ENCODE measurements at regions not wholly inside any gene's neighbourhood (a gene's known extent, or its start where the extent isn't known, plus 50 kb on each side); places are given as distances from the start of the nearest gene placed in this dataset.

- DNase-seq, result no peak
Measured at GRCh38 chr2:139925903-139926302, 1145.7 kb upstream of the NXPH2 start.

- DNase-seq, result no peak
Measured at GRCh38 chr2:139924070-139924469, 1143.9 kb upstream of the NXPH2 start.

DNA sequence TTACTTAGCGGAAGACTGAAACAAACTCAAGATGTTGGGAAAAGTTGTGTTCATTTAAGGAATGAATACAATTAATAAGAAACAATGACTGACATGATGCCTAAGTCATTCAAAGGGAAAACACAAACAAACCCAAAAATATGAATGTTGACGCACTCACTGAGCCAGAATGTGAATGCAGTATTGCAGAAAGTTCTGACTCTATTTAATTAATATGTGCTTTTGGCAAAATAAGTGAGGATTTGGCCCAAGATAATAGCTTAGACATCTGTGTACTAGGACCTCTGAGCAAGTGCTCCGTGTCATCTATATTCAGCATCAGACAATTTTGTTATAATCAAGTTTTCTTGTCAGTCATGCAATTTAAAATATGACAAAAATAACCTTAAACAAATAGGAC, 1138.8 kb upstream of the NXPH2 start:
- DNase-seq, result no peak

- DNase-seq, result no peak
Measured at GRCh38 chr2:139917690-139918384, 1137.6 kb upstream of the NXPH2 start.

GRCh38 chr2:139916822-139917221, 1136.6 kb upstream of the NXPH2 start:
- DNase-seq, result no peak

DNA sequence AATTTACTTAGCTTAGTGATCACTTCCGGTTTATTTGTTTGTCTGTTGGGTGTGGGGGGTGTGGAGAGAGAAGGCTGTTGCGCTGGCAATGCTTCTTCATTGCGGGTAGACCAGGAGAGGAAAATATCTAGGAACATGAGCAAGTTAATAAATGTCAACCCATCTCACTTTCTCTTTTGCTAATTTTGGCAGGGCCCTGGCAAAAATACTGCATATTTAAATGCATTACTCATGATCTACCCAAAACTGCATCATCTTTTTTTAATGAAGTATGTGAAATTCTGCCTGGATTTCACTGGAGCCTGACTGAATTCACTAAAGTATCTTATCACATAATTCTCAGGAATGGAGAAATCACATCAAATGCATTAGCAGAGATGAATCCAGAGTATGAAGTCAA, 1131.0 kb upstream of the NXPH2 start:
- no peak for DNase-seq

DNA sequence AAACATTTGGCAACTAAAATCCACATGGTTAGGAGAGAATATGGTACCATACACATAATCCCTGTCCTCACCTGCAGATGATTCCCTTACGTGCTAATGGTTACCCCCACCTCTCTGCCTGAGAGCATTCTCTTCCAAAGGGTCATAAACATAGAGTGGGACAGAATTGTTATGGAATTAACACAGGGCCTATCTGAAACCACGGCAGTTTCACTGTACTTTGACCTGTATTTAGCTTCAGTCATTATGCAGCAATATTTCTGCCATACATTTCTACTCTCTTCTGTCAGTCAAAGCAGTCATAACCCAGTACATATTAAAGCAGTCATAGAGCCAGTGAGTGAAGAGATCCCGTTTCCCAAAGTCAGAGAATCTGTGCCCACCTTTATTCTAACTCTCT, 1128.9 kb upstream of the NXPH2 start:
- DNase-seq, result no peak

GRCh38 chr2:139905624-139906023, 1125.4 kb upstream of the NXPH2 start:
- DNase-seq, result no peak

DNA sequence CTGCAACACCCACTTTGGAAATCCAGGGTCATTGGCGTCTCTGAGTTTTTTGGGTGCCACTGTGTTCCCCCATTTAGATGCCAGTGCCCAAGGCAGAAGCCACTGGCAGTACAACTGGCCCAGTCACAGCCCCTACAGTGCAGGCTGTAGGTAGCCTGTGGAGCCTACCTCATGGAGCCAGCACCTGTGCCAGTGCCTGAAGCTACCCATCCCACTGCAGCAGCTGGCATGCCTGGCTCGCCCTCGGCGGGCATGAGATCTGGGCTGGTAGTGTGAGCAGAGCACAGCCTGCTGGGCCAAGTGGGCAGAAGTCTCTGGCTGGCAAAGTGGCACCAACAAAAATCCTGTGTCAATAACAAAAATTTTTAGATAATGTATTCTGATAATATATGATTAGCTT, 1111.4 kb upstream of the NXPH2 start:
- no peak for DNase-seq

GRCh38 chr2:139885921-139886498, 1105.8 kb upstream of the NXPH2 start:
- DNase-seq, result no peak

- DNase-seq, result no peak
Measured at GRCh38 chr2:139876964-139877363, 1096.8 kb upstream of the NXPH2 start.

DNA sequence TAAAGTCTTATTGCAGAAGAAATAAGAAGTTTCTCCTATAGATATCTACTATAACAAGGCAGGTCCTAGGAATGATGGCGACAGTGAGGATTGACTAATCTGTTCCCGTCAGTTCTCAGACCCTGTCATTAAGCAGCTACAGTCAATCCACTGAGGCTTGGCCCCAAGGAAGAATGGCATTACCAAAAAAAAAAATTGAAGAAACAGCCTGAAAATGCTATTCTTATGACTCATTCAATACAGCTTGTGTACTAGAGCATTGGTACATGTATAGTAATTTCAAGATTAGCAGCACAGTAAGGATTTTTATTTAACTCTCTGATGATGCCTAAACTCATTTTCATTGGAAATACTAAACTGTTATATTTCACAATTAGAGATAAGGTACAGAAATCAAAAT, 1096.1 kb upstream of the NXPH2 start:
- no peak for DNase-seq

DNA sequence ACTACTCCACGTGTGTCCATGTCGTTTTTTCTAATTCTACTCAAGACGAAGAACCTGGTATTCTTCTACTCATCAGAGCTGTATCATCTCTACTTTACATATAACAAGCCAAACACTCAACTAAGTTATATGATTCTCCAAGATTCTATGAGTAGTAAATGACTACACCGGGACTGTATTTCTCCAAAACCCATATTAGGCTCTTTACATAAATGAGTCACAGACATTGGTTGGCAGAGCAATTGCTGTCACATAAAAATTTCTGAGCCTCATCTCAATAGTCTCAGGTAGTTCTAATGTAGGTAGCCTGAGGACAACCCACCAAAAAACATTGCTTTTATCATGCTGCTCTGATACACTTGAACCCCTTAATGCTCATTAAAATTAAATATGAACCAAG, 1092.3 kb upstream of the NXPH2 start:
- no peak for DNase-seq

DNA sequence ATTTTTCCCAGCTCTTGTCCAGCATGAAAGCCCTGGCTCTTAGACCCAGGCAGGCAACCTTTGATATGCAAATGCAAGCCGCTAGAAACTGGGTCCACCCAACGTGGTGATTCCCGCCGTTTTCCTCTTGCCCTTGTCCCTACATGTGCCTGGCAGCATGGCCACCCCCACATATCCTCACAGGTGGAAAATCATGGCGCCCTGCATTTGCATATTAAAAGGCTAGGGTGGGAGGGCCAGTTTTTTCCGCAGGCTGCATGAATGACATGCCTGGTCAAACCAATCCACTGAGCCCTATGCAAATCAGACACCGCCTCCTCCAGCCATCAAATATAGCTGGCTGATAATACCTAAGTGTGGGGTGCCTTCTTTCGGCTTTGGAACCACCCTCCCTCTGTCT, 1091.8 kb upstream of the NXPH2 start:
- DNase-seq, result no peak

- DNase-seq, result no peak
Measured at GRCh38 chr2:139867601-139868226, 1087.5 kb upstream of the NXPH2 start.

GRCh38 chr2:139864821-139865302, 1084.7 kb upstream of the NXPH2 start:
- DNase-seq, result no peak

DNA sequence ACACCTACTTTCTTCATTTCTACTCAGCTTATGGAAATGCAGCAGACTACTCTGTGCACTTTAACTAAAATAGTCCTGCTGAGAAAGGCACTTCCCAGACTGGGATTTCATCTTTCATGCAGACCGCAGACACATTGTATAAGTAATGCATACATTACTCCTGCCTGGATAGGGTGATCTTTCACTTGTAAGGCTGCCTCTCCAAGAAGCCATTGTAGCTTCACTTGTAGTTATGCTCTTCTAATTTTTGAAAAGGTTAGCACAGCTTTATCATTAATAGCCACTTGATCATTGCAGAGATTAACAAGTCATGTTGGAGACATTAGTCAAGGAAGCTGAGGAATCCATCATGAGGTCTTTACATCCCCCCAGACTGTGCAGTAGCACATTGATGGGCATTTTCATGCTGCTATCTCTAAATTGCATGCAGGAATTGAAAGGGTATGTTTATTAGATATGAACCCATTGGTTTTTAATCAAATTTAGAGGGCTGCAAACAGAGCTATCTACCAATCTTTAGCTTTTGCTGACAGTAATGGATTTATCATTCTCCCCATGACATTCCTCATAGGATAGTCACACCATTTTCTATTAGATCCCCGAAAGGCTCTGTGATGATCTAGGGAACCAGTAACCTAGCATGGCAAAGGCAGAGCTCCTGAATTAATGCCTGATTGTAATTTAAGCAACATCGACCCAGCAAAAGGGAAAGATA, 1074.7 kb upstream of the NXPH2 start:
- DNase-seq, result no peak

GRCh38 chr2:139850254-139850890, 1070.2 kb upstream of the NXPH2 start:
- no peak for DNase-seq

- DNase-seq, result no peak
Measured at GRCh38 chr2:139836769-139837168, 1056.6 kb upstream of the NXPH2 start.

DNA sequence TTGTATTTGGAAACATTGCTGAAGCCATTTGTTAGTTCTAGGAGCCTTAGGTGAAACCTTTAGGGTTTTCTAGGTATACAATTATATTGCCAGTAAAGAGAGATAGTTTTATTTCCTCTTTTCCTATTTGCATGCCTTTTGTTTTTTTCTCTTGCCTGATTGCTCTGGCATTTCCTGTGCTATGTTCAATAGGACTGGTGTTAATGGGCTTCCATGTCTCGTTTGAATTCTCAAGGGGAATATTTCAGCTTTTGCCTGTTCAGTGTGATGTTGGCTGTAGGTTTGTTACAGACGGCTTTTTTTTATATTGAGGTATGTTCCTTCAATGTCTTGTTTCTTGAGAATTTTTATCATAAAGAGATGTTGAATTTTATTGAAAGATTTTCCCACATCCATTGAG, 1054.9 kb upstream of the NXPH2 start:
- no peak for DNase-seq

- no peak for DNase-seq
Measured at GRCh38 chr2:139828011-139828410, 1047.8 kb upstream of the NXPH2 start.

DNA sequence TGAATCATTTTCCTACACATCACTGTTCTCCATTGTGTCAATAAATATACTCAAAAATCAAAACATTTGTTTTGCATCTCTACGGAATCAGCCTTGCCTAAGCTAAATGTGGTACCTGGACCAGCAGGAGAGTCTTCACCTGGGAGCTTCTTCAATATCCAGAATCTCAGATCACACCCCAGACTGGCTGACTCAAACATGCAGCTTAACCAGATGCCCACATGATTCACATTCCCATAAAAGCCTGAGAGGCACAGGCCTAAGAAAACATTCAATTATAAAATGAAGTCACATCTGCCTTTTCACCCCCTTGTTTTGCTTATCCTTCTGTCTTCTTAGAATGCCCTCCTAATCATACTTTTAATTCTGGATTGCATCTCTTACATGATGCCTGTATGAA, 1045.5 kb upstream of the NXPH2 start:
- no peak for DNase-seq

- DNase-seq, result no peak
Measured at GRCh38 chr2:139819273-139819796, 1039.1 kb upstream of the NXPH2 start.
